Testis (tissue), 2 donors: ENCODE measurements at regions not wholly inside any gene's neighbourhood (a gene's known extent, or its start where the extent isn't known, plus 50 kb on each side); places are given as distances from the start of the nearest gene placed in this dataset.

ENCODE experiments used
- CTCF ChIP-seq, 3 experiments: fragments of 450-650 bp in 2 of 3; fragments of 200-600 bp in 1 of 3; sonication (generic) in 1 of 3; IDR thresholded peaks; one replicate each; pipeline ENCODE4 v1.5.1; 2016 to 2019; ENCODE audit warnings: antibody characterized with exemption in 3 of 3, mild to moderate bottlenecking in 2 of 3, moderate library complexity in 1 of 3
- POLR2A ChIP-seq: fragments of 450-650 bp; IDR thresholded peaks from one replicate; pipeline ENCODE4 v1.6.1; 2017; ENCODE audit warnings: antibody characterized with exemption, mild to moderate bottlenecking, moderate library complexity

GRCh38 chr1:199018471-199019135 lies 379.8 kb downstream of the PTPRC start:
- TF ChIP-seq POLR2A (no peak), CTCF (IDR thresholded peaks at IDR 0.05) (no peak)
